ENCODE measurements at regions not wholly inside any gene's neighbourhood (a gene's known extent, or its start where the extent isn't known, plus 50 kb on each side); places are given as distances from the start of the nearest gene placed in this dataset.

- TF ChIP-seq CTCF (conservative IDR thresholded peaks at IDR 0.05 in 1 of 2, IDR thresholded peaks at IDR 0.05 in 1 of 2; ENCODE audit: extremely low read depth in 1 of 2, insufficient read depth in 1 of 2, low read depth in 1 of 2, low read length in 2 of 2), result no peak
- TF ChIP-seq EZH2 (IDR thresholded peaks at IDR 0.05; ENCODE audit: borderline replicate concordance, low read length), result no peak
Observed at GRCh38 chr13:109973279-109973678, 186.9 kb upstream of the IRS2 start.
